Activated CD8-positive, alpha-beta memory T cell treated with anti-CD3 and anti-CD28 coated beads for 36 hours (primary cell): ENCODE measurements at regions not wholly inside any gene's neighbourhood (a gene's known extent, or its start where the extent isn't known, plus 50 kb on each side); places are given as distances from the start of the nearest gene placed in this dataset.

ENCODE experiments used
- CTCF ChIA-PET: fragments of 350-600 bp; sonication (Branson Sonifier 250); formaldehyde crosslinking; loops from one replicate; lab custom pipeline; 2021; ENCODE audit warnings: antibody characterized with exemption; lab: Charles Lee
- POLR2A ChIA-PET: fragments of 350-600 bp; sonication (Branson Sonifier 250); formaldehyde crosslinking; loops from one replicate; lab custom pipeline; 2021; ENCODE audit warnings: antibody characterized with exemption; lab: Charles Lee

GRCh38 chr7:67698354-67698753 lies 701.7 kb downstream of the TYW1 start:
- ChIA-PET POLR2A (no interaction called here), CTCF (no interaction called here)

- POLR2A ChIA-PET = no interaction called here
- CTCF ChIA-PET = no interaction called here
Observed at GRCh38 chr7:67705850-67706249, 709.2 kb downstream of the TYW1 start.

- ChIA-PET POLR2A (no interaction called here), CTCF (no interaction called here)
Observed at GRCh38 chr7:67711706-67712105, 715.1 kb downstream of the TYW1 start.

GRCh38 chr7:67713451-67714056 lies 716.9 kb downstream of the TYW1 start:
- CTCF ChIA-PET = no interaction called here
- POLR2A ChIA-PET = no interaction called here

- ChIA-PET POLR2A (no interaction called here), CTCF (no interaction called here)
Observed at GRCh38 chr7:67716729-67717128, 720.1 kb downstream of the TYW1 start.

GRCh38 chr7:67723591-67723990 lies 727.0 kb downstream of the TYW1 start:
- ChIA-PET CTCF (no interaction called here), POLR2A (no interaction called here)

- POLR2A ChIA-PET = no interaction called here
- CTCF ChIA-PET = no interaction called here
Observed at GRCh38 chr7:67724435-67724834, 727.8 kb downstream of the TYW1 start.

- CTCF ChIA-PET = no interaction called here
- POLR2A ChIA-PET = no interaction called here
Observed at GRCh38 chr7:67724955-67725354, 728.3 kb downstream of the TYW1 start.

- ChIA-PET CTCF (no interaction called here), POLR2A (no interaction called here)
Observed at GRCh38 chr7:67725423-67725822, 728.8 kb downstream of the TYW1 start.

- ChIA-PET POLR2A (no interaction called here), CTCF (no interaction called here)
Observed at GRCh38 chr7:67729771-67730170, 733.1 kb downstream of the TYW1 start.

GRCh38 chr7:67731704-67732103 lies 735.1 kb downstream of the TYW1 start:
- ChIA-PET CTCF (no interaction called here), POLR2A (no interaction called here)

GRCh38 chr7:67732898-67733297 lies 736.3 kb downstream of the TYW1 start:
- CTCF ChIA-PET = no interaction called here
- POLR2A ChIA-PET = no interaction called here

GRCh38 chr7:67738145-67738544 lies 741.5 kb downstream of the TYW1 start:
- POLR2A ChIA-PET = no interaction called here
- CTCF ChIA-PET = no interaction called here

- ChIA-PET POLR2A (no interaction called here), CTCF (no interaction called here)
Observed at GRCh38 chr7:67738958-67739357, 742.3 kb downstream of the TYW1 start.

- CTCF ChIA-PET = no interaction called here
- POLR2A ChIA-PET = no interaction called here
Observed at GRCh38 chr7:67743501-67743900, 746.9 kb downstream of the TYW1 start.

GRCh38 chr7:67752227-67752626 lies 755.6 kb downstream of the TYW1 start:
- CTCF ChIA-PET = no interaction called here
- POLR2A ChIA-PET = no interaction called here

- CTCF ChIA-PET = no interaction called here
- POLR2A ChIA-PET = no interaction called here
Observed at GRCh38 chr7:67753891-67754290, 757.3 kb downstream of the TYW1 start.

- ChIA-PET CTCF (no interaction called here), POLR2A (no interaction called here)
Observed at GRCh38 chr7:67754651-67755050, 758.0 kb downstream of the TYW1 start.

GRCh38 chr7:67758551-67758950 lies 761.9 kb downstream of the TYW1 start:
- POLR2A ChIA-PET = no interaction called here
- CTCF ChIA-PET = no interaction called here

GRCh38 chr7:67760971-67761370 lies 764.3 kb downstream of the TYW1 start:
- CTCF ChIA-PET = interaction anchor here (0.7 kb wide), 1 partner anchor 1839 kb away, joined by 3 read pairs; no protein-coding TSS in a partner anchor
- POLR2A ChIA-PET = no interaction called here

GRCh38 chr7:67762516-67762915 lies 765.9 kb downstream of the TYW1 start:
- ChIA-PET CTCF (no interaction called here), POLR2A (no interaction called here)

GRCh38 chr7:67764289-67764688 lies 767.7 kb downstream of the TYW1 start:
- POLR2A ChIA-PET = no interaction called here
- CTCF ChIA-PET = no interaction called here
